Mucosa of gallbladder (tissue), 1 donor: ENCODE measurements at regions not wholly inside any gene's neighbourhood (a gene's known extent, or its start where the extent isn't known, plus 50 kb on each side); places are given as distances from the start of the nearest gene placed in this dataset.

Source experiments
- DNase-seq: peaks from one replicate; pipeline ENCODE4 v3.0.0-alpha.2; 2020; ENCODE audit warnings: low spot score
- donor health status: DM: no; HTN: no; CAD: no.

- no peak for DNase-seq
Measured at GRCh38 chr1:90558754-90559378, 158.2 kb downstream of the BARHL2 start.

DNA sequence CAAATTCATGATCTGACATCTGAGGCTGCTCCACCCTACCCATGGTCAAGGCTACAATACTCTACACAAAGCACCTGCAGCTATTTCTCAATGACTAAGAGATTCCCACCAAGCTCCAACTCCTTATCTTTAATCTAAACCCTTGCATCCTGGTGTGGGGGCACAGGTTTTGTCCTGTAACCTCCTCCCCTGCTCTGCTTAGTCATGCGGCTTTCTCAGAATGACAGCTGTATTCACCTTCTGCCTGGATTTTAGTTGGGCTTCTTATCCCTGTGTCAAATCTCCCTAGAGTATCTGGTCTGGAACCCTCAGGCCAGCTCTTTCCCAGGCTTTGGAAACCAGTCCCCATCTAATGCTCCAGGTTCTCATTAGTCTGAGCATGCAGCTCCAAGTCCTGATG, 159.0 kb downstream of the BARHL2 start:
- no peak for DNase-seq

- DNase-seq, result no peak
Measured at GRCh38 chr1:90557706-90558105, 159.4 kb downstream of the BARHL2 start.

DNA sequence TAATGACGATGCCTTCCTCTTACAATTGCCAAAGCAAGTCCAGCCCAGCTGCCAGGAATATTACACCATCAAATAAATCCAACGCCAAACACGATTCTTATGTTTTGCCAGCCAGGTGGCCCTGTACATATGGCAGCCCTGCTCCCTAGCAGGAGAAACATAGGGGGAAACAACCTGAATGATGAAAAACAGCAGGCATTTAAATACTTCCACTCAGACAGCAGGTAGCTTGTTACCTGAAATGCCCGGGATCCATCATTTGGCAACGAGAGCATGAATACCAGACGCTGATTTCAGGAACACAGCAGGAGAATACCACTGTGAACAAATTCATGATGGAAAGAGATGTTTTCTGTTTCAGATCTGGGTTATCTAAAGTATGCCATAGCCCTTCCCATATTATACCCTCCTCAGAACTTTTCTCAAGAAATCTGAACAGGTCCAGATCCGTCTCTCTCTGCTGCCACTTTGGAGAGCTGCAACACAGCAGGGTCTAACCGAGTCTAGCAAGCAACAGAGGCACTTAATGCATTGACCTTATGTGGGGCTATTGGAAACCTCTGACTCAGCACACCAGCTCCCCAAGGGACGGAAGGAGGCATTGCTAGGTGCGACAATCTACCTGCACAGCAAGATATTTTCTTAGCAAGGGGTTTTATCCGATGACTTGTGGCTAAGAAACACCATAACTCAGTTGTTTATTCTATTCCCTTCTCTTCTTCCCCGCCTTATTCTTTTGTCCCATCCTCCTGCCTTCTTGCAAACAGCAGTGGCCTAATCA, 166.3 kb downstream of the BARHL2 start:
- no peak for DNase-seq

GRCh38 chr1:90544356-90544755, 172.7 kb downstream of the BARHL2 start:
- DNase-seq, result no peak

DNA sequence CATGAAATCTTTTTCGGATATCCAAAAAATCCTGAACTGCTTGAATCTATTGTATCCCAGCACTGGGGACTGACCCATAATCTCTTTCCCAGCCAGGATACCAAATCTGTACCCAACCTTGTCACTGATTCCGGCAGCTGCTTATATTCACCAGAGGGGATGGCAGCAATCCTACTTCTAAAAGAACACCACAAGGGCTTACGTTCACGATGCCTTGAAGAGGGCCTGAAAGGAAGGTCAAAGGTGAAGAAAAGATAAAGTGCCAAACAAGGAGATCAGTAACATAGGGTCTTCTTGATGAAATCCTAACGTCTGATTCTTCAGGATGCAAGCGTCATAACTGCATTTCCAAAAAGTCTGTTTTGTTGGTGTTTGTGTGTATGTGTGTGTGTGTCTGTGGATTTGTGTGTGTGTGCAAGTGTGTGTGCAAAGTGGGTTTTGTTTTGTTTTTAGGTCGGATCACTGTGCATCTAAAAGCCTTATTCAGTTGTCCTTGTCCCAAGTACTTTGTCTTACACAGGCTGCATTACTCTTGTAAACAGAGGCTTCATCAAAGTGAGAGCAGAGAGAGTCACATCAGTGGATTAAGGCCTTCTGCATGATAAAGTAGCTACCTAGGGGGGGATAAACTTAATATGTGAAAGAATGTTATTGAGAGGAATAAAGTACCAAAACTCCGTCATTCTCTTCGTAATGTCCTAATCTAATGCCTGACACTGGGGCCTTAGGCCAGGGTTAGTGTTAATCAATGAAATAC, 179.3 kb downstream of the BARHL2 start:
- DNase-seq, result no peak

DNA sequence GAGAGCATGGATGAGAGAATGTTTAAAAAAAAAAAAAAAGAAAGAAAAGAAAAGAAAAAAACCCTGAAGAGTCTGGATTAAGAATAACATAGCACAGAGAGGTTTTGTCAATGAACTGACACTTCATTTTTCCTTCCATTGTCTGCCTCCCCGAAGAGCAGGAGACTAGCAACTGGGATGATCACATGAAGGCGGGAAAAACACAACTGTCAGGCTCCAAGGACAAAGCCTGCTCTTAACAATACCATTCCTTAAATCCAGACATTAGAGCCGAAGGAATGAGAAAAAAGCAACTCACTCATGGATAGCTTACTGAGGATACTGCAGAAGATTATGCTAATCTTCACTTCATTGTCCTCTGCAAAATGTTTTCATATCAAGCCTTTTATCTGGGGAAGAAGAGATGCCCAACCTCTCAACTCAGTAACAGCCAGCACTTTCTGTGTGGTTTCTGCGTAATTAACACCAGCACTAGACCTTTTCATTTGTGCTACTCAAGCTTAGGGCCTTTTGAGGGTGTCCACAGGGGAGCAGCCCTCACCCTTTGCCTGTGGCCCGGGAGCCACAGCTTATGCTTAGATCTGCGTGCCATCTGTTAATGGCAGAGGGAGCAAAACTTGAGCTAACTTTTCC, 182.3 kb downstream of the BARHL2 start:
- DNase-seq, result no peak

DNA sequence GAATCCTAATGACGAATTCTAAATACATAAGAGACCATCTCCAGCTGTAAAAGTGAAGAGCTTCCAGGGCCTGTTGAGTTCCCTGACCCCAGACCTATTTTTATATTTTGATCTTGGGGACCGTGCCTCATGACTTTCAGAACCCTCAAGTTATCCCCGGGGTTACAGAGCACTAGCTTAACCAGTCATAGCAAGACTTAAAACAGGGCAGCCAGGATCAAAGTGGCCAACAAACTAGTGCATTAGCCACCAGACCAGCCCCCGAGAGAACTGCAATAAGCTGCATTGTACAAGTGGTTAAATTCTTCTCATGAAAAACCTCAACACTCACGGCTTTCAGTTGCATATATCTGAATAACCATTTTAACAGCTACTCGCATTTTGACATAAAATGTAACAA, 183.0 kb downstream of the BARHL2 start:
- DNase-seq, result no peak

- no peak for DNase-seq
Measured at GRCh38 chr1:90526954-90527353, 190.1 kb downstream of the BARHL2 start.

DNA sequence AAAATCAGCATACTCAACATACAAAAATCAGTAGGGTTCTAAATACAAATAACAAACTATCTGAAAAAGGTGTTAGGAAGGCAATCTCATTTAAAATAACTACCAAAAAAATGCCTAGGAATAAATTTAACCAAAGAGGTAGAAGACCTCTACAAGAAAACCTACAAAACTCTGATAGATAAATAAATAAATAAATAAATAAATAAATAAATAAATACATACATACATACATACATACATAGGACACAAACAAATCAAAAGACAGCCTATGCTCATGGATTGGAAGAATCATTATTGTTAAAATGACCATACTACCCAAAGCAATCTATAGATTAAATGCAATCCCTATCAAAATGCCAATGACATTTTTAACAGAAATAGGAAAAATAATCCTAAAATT, 194.7 kb downstream of the BARHL2 start:
- DNase-seq, result no peak

- DNase-seq, result no peak
Measured at GRCh38 chr1:90513956-90514355, 203.1 kb downstream of the BARHL2 start.

DNA sequence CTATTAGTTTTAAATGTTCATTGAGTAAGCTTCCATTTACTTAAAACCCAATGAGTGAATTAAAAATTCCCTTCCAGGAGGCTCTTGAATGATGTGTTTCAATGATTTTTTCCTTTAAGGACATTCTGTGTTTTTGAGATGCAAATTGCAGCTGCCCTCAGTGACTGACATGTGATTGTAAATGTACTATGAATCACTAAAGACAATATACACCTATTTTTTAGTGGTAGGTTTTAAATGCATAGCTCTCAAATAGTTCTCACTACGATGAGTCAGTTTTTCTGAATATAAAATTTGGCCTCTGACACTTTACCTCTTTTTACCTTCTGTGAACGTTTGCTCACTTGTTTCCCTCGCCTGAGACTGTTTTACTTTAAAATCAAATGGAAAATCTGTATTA, 204.7 kb downstream of the BARHL2 start:
- no peak for DNase-seq

- DNase-seq, result no peak
Measured at GRCh38 chr1:90510143-90510542, 207.0 kb downstream of the BARHL2 start.

- no peak for DNase-seq
Measured at GRCh38 chr1:90509225-90510048, 207.7 kb downstream of the BARHL2 start.

- DNase-seq, result no peak
Measured at GRCh38 chr1:90508376-90509167, 208.5 kb downstream of the BARHL2 start.

DNA sequence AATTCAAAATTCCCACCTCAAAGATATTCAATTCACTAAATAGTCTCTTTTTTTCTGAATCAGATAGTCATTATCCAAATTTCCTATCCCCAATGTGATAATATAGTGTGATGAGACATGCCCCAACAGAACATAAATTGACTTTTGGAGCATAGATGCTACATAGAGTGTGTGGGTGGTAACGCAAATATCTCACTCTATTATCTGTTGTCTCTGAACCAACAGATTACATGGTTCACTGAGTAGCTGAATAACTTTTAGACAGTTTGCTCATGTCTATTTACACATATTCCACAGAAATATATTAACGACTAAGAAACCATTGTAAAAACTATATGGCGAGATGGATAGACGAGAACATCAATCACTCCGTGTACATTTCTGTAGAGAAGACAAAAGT, 209.9 kb downstream of the BARHL2 start:
- DNase-seq, result no peak

DNA sequence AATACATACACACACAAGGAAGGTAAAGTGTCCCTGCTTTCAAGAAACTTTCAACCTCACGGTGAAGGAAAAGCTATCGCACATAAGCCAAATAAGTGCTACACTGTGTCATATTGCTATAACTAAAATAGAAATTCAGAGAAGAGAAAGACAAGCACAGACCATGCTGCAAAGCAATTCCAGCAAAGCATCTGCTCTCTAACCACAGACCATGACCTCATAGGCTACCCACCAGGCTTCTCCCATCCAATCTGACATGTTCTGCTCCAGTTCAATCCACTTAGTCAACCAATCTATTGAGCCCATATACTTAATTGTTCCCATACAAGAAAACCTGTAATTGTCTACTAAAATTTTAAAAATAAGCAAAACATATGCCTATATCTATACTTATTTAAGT, 211.3 kb downstream of the BARHL2 start:
- DNase-seq, result no peak

- no peak for DNase-seq
Measured at GRCh38 chr1:90504509-90504908, 212.6 kb downstream of the BARHL2 start.

- peak; percentile 10 for DNase-seq
Measured at GRCh38 chr1:90502696-90503095, 214.4 kb downstream of the BARHL2 start.

GRCh38 chr1:90502194-90502593, 214.9 kb downstream of the BARHL2 start:
- DNase-seq, result no peak

GRCh38 chr1:90501281-90501680, 215.8 kb downstream of the BARHL2 start:
- DNase-seq, result no peak
